ENCODE measurements at regions not wholly inside any gene's neighbourhood (a gene's known extent, or its start where the extent isn't known, plus 50 kb on each side); places are given as distances from the start of the nearest gene placed in this dataset.
"Not testable (repeated sequence)": the region's sequence is repeated elsewhere in the genome, so short reads cannot be mapped to it uniquely, and the experiment has no call there.

DNA sequence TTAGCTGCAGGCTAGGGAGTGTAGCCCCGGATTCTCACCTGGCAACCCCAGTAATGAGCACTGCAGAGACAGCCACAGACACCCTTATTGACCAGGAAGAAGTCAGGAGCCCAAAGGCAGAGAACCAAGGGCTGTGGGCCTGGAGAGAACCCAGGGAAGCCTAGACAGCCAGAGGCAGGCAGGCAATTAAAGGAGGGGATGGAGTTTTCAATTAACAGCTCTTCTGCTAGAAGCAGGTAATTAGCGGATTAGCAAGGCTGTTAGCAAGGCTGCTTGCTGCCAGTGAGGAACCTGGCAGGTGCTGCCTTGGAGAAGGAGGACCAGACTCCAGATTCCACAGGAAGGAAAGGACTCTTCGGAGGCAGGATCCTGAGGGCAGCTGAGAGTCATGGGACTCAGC is 176.1 kb downstream of the TRIM43 start:
- not testable (repeated sequence) for DNase-seq

DNA sequence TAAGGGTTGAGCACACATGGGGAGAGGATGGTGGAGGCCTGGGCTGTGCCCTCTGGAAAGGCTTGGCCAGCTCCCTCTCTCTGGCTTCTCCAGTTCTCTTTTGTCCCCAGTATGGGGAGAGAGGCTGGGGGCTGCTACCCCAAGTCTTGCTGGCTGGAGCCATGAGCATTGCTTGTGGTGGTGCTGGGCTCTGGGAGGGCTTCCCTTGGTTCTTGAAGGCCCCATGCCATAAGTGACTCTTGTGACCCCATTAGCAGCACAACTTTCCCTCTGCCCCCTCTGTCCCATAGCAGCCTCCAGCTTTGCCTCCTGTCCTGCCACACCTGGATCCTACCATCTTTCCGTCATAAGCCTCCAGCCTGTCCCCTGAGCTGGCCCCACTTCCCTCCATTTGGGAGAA is 177.5 kb downstream of the TRIM43 start:
- not testable (repeated sequence) for DNase-seq

DNA sequence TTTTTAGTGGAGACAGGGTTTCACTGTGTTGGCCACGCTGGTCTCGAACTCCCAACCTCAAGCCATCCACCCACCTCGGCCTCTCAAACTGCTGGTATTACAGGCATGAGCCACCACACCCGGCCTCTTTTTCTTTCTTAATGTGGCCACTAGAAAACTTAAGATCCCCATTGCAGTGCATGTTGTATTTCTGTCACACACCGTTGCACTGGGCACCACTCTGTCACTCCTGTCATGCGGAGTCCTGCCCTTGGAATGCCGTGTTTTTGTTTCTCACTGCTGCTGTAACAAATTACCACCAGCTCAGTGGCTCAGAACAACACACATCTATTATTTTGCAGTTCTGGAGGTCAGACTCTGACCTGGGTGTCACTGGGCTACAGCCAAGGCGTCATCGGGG is 178.9 kb downstream of the TRIM43 start:
- DNase-seq: not testable (repeated sequence)

GRCh38 chr2:95774322-95775192 is 182.8 kb downstream of the TRIM43 start:
- not testable (repeated sequence) for DNase-seq

GRCh38 chr2:95775193-95775531 is 183.4 kb downstream of the TRIM43 start:
- not testable (repeated sequence) for DNase-seq
